ENCODE measurements at regions not wholly inside any gene's neighbourhood (a gene's known extent, or its start where the extent isn't known, plus 50 kb on each side); places are given as distances from the start of the nearest gene placed in this dataset.
"Not testable (repeated sequence)": the region's sequence is repeated elsewhere in the genome, so short reads cannot be mapped to it uniquely, and the experiment has no call there.

DNA sequence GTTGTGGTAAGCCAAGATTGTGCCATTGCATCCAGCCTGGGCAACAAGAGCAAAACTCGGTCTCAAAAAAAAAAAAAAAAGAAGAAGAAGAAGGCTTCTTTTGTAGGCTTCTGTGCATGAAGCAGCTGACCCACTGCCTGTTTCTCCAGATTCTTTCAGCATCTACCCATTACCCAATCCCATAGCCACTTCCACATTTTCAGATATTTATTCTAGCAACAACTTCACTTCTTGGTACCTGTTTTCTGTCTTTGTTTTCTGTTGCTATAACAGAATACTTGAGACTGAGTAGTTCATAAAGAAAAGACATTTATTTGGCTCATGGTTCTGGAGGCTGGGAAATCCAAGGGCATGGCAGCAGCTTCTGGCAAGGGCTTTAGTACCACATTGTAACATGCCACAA is 95.3 kb upstream of the SGK1 start:
- DNase-seq (ENCODE audit: low read depth in 2 of 2) = no peak
- no peak overlapping the region for H3K4me3 ChIP-seq (replicated peaks in 1 of 2; ENCODE audit: low read depth in 2 of 2, low read length in 2 of 2)

GRCh38 chr6:134410541-134410940 is 92.6 kb upstream of the SGK1 start:
- DNase-seq (ENCODE audit: low read depth in 2 of 2) = no peak
- no peak for TF ChIP-seq CTCF (IDR thresholded peaks at IDR 0.05; ENCODE audit: low read depth, low read length)
- no peak overlapping the region for H3K4me3 ChIP-seq (replicated peaks in 1 of 2; ENCODE audit: low read depth in 2 of 2, low read length in 2 of 2)

More for the DNA sequence above, 95.3 kb upstream of the SGK1 start:
- TF ChIP-seq CTCF (IDR thresholded peaks at IDR 0.05; ENCODE audit: low read depth, low read length) = no peak

GRCh38 chr6:134407791-134408190 is 89.9 kb upstream of the SGK1 start:
- no peak overlapping the region for H3K4me3 ChIP-seq (replicated peaks in 1 of 2; ENCODE audit: low read depth in 2 of 2, low read length in 2 of 2)
- no peak for TF ChIP-seq CTCF (IDR thresholded peaks at IDR 0.05; ENCODE audit: low read depth, low read length)
- DNase-seq (ENCODE audit: low read depth in 2 of 2) = no peak

DNA sequence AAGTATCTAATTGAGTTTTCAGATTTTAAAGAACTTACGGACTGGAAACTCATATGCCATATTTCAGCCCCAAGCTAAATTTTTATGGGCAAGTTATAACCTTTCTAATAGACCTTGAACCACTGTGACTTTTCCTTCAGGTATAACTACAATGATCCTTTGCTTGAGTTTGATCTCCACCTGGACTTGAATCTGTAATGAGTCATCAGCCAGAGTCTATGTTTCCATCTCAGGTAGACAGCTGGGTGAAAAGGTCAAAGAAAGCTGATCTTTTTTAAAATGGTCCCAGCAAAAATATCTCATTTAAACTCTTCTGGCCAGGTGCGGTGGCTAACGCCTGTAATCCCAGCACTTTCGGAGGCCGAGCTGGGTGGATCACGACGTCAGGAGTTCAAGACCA is 88.4 kb upstream of the SGK1 start:
- no peak for TF ChIP-seq CTCF (IDR thresholded peaks at IDR 0.05; ENCODE audit: low read depth, low read length)
- DNase-seq (ENCODE audit: low read depth in 2 of 2) = no peak
- no peak overlapping the region for H3K4me3 ChIP-seq (replicated peaks in 1 of 2; ENCODE audit: low read depth in 2 of 2, low read length in 2 of 2)

- DNase-seq (ENCODE audit: low read depth in 2 of 2) = no peak
- no peak for TF ChIP-seq CTCF (IDR thresholded peaks at IDR 0.05; ENCODE audit: low read depth, low read length)
- no peak overlapping the region for H3K4me3 ChIP-seq (replicated peaks in 1 of 2; ENCODE audit: low read depth in 2 of 2, low read length in 2 of 2)
Observed at GRCh38 chr6:134405386-134406087, 87.6 kb upstream of the SGK1 start.

DNA sequence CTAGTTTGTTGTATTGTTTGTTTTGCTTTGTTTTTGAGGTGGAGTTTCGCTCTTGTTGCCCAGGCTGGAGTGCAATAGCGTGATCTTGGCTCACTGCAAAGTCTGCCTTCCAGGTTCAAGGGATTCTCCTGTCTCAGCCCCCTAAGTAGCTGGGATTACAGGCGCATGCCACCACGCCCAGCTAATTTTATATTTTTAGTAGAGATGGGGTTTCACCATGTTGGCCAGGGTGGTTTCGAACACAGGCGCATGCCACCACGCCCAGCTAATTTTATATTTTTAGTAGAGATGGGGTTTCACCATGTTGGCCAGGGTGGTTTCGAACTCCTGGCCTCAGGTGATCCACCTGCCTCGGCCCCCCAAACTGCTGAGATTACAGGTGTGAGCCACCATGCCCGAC is 85.4 kb upstream of the SGK1 start:
- DNase-seq (ENCODE audit: low read depth in 2 of 2); H3K4me3 ChIP-seq (replicated peaks in 1 of 2; ENCODE audit: low read depth in 2 of 2, low read length in 2 of 2): not testable (repeated sequence)

DNA sequence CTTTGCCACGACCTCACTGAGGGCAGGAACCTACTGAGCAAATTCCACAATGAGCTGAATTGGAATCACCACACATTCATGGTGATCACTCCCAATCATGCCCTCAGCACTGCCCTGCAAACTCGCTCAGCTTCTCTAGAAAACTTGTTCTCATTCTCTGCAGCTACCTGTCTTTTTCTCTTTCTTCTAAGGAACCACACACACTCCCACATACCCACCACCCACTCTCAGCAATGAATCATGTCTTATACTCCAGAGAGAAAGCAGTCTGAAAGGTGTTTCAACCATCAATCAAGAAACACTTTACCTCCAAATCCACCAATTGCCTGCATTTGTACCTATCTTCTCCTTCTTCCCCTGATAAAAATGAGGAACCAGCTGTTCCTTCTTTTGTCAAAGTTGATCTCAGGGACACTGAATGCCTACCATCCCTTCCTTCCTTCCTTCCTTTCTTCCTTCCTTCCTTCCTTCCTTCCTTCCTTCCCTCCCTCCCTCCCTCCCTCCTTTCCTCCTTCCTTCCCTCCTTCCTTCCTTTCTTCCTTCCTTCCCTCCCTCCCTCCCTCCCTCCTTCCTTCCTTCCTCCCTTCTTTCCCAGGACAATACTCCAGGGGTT is 84.6 kb upstream of the SGK1 start:
- no peak for TF ChIP-seq CTCF (IDR thresholded peaks at IDR 0.05; ENCODE audit: low read depth, low read length)
- no peak for DNase-seq (ENCODE audit: low read depth in 2 of 2)
- H3K4me3 ChIP-seq (replicated peaks in 1 of 2; ENCODE audit: low read depth in 2 of 2, low read length in 2 of 2) = no peak overlapping the region

All from cardiac fibroblast (primary cell).